Lung (tissue), 11 donors: ENCODE measurements at regions not wholly inside any gene's neighbourhood (a gene's known extent, or its start where the extent isn't known, plus 50 kb on each side); places are given as distances from the start of the nearest gene placed in this dataset.

Source experiments
- ATAC-seq: fragments of 200-7000 bp; cut with Tn5 transposase; one replicate; pipeline ENCODE4 v1.9.1; 2020; ENCODE audit warnings: moderate number of reproducible peaks; ENCODE audit not compliant: insufficient read depth, low FRiP score
- DNase-seq, 3 donors: peaks; one replicate each; pipeline ENCODE4 v3.0.0-alpha.2; 2013 to 2017
- H3K27ac ChIP-seq, 2 donors: one replicate each; pipeline ENCODE4 v1.5.1; 2013; ENCODE audit warnings: mild to moderate bottlenecking in 2 of 2, moderate library complexity in 2 of 2, control low read depth in 1 of 2, inconsistent platforms in 1 of 2, low read depth in 1 of 2, low read length in 1 of 2
- H3K27me3 ChIP-seq, 3 donors: one replicate each; pipeline ENCODE4 v1.5.1; 2013; ENCODE audit warnings: low read length in 2 of 3; ENCODE audit not compliant: control insufficient read depth in 3 of 3, insufficient read depth in 3 of 3
- H3K36me3 ChIP-seq, 4 donors: one replicate each; pipeline ENCODE4 v1.5.1; 2013; ENCODE audit warnings: low read length in 4 of 4, mild to moderate bottlenecking in 1 of 4, moderate library complexity in 1 of 4; ENCODE audit not compliant: control insufficient read depth in 4 of 4, insufficient read depth in 4 of 4
- H3K4me1 ChIP-seq, 5 donors: one replicate each; pipeline ENCODE4 v1.5.1; 2013; ENCODE audit warnings: low read length in 5 of 5, mild to moderate bottlenecking in 2 of 5, moderate library complexity in 1 of 5; ENCODE audit not compliant: control insufficient read depth in 5 of 5, insufficient read depth in 5 of 5
- H3K4me3 ChIP-seq: one replicate; pipeline ENCODE4 v1.5.1; 2013; ENCODE audit warnings: mild to moderate bottlenecking, control low read depth, moderate library complexity
- H3K9ac ChIP-seq, 2 donors: one replicate each; pipeline ENCODE4 v1.5.1; 2013; ENCODE audit warnings: low read length in 2 of 2, control low read depth in 1 of 2; ENCODE audit not compliant: insufficient read depth in 1 of 2
- H3K9me3 ChIP-seq, 4 donors: one replicate each; pipeline ENCODE4 v1.5.1; 2013; ENCODE audit warnings: low read length in 3 of 4, mild to moderate bottlenecking in 1 of 4, moderate library complexity in 1 of 4; ENCODE audit not compliant: control insufficient read depth in 4 of 4, insufficient read depth in 3 of 4
- CTCF ChIP-seq: IDR thresholded peaks from 2 replicates; pipeline ENCODE4 v1.5.1; 2012; ENCODE audit warnings: mild to moderate bottlenecking; ENCODE audit errors: control extremely low read depth, extremely low read depth
- WGBS, 2 donors: extraction: QIAGEN DNeasy Blood & Tissue Kit; methylation state at CpG; one replicate each; pipeline ENCODE4 v1.1.7; 2013; 5-methylcytosine and 5-hydroxymethylcytosine counted together
- donor health status: control.
- donor health status: control.
- donor health status: Bipolar disorder and iron deficiency.
- donor health status: healthy.
- donor health status: DM: yes; HTN: yes; CAD: no.

- Histone ChIP-seq H3K27me3 (peaks cover 0 to 3% (median 0%) of the 10 kb centered on the region in 3 donors), H3K36me3 (no peaks in the 10 kb centered on the region), H3K4me3 (no peak overlapping the region), H3K4me1 (peaks cover 0 to 10% (median 0%) of the 10 kb centered on the region in 5 donors), H3K27ac (no peak overlapping the region), H3K9ac (no peak overlapping the region), H3K9me3 (peaks cover 0 to 7% (median 0%) of the 10 kb centered on the region in 4 donors)
- 88 to 92% methylated on average over 10 of the region's 10 CpGs for WGBS, 2 donors
- TF ChIP-seq CTCF: no peak
- ATAC-seq (no peak), DNase-seq (no peak)
Observed at GRCh38 chr22:49543876-49544275, 283.8 kb downstream of the BRD1 start.

DNA sequence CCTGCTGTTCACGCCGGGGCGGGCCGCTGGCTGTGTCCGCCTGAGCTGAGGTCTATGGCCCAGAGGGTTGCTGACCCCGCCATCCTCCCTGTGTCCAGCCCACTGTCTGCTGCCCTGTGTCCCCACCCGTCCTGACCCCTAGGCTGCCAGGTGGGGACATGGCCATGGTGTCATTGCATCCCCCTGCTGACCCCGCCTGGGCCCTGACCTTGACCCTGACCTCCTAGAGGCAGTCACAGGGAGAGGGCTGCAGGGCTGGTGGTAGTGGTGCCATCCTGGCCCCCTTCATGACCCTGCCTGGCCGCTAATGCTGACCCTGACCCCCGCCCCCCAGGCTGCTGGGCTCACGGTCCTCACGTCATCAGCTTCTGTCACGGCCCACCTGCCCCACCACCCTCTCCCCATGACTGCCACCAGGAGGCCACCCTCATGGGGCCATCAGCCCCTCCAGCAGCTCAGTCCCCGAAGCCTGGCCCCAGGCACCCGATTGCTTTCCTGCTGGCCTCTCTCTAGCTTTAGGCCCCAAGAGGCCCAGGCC, 285.9 kb downstream of the BRD1 start:
- TF ChIP-seq CTCF: no peak
- H3K36me3 ChIP-seq: no peaks in the 10 kb centered on the region
- WGBS, 2 donors: 92 to 96% methylated on average over 15 of the region's 15 CpGs
- no peak for ATAC-seq
- peaks cover 0 to under 1% (median 0%) of the 10 kb centered on the region in 5 donors for H3K4me1 ChIP-seq
- no peak overlapping the region for H3K27ac ChIP-seq
- no peak overlapping the region for H3K4me3 ChIP-seq
- H3K9me3 ChIP-seq: peaks cover 0 to 4% (median 0%) of the 10 kb centered on the region in 4 donors
- H3K27me3 ChIP-seq: peaks cover 0 to 3% (median 0%) of the 10 kb centered on the region in 3 donors
- no peak overlapping the region for H3K9ac ChIP-seq
- DNase-seq: no peak

DNA sequence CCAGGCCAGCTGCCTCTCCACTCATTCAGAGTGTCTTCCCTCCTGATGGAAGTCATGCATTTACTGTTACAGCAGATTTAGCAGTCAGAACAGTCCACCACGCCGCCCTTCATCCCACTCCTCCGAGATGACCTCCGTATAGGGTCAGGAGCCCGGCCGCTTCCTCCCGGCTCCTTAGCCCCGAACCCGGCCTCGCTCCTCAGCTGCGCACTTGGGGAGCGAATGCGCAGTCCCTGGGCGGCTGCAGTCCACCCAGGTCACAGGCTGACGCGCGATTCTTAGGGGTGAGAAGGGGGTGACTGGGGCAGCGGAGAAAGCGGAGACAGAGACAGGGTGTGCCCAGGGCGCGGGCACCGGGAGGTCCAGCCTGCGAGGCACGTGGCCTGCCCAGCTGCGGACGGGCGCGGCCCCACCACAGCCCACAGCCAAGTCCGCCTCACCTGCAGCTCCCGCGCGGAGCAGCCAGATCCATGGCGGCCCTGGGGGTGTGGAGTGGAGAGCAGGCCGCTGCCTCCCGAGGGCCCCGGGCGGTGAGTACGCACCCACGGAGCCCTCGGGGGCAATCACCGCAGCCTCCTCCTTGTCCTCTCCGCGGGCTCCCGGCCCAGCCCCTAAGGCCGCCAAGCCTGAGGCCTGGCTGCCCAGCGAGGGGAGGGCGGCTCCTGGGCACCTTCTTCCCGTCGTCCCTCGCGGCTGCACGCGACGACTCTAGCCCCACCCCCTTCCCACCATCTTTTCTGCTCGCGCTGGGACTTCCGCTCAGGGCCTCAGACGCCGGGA, 286.6 kb downstream of the BRD1 start:
- Histone ChIP-seq H3K27me3 (peaks cover 0 to 3% (median 0%) of the 10 kb centered on the region in 3 donors), H3K4me3 (no peak overlapping the region), H3K27ac (no peak overlapping the region), H3K4me1 (peaks cover 0 to 5% (median 0%) of the 10 kb centered on the region in 5 donors), H3K9me3 (peaks cover 0 to 1% (median 0%) of the 10 kb centered on the region in 4 donors), H3K9ac (no peak overlapping the region), H3K36me3 (no peaks in the 10 kb centered on the region)
- 97 to 98% methylated on average over 54 to 59 of the region's 59 CpGs for WGBS, 2 donors
- ATAC-seq: no peak
- DNase-seq: no peak
- no peak for TF ChIP-seq CTCF
